Neural crest cell (in vitro differentiated cells): ENCODE measurements at regions not wholly inside any gene's neighbourhood (a gene's known extent, or its start where the extent isn't known, plus 50 kb on each side); places are given as distances from the start of the nearest gene placed in this dataset.

Experiments
- DNase-seq: peaks from one replicate; pipeline ENCODE4 v3.0.0; 2021; ENCODE audit warnings: low read depth, mixed read lengths, low spot score
- H3K27ac Mint-ChIP-seq: one replicate; pipeline ENCODE4 v1.8.0; 2021; ENCODE audit warnings: mild to moderate bottlenecking, mixed read lengths; ENCODE audit not compliant: unreplicated experiment
- H3K27me3 Mint-ChIP-seq: 2 replicates; pipeline ENCODE4 v1.8.0; 2021; ENCODE audit warnings: low read depth, mild to moderate bottlenecking, mixed read lengths
- H3K36me3 Mint-ChIP-seq: 2 replicates; pipeline ENCODE4 v1.8.0; 2021; ENCODE audit warnings: low read depth, mild to moderate bottlenecking, mixed read lengths
- H3K4me1 Mint-ChIP-seq: 2 replicates; pipeline ENCODE4 v1.8.0; 2021; ENCODE audit warnings: mixed read lengths
- H3K4me3 Mint-ChIP-seq: one replicate; pipeline ENCODE4 v1.8.0; 2021; ENCODE audit warnings: mild to moderate bottlenecking, mixed read lengths
- H3K9me3 Mint-ChIP-seq: 2 replicates; pipeline ENCODE4 v1.8.0; 2021; ENCODE audit warnings: mixed read lengths
- CTCF ChIP-seq: fragments of 200-600 bp; sonication (generic); conservative IDR thresholded peaks from 2 replicates; pipeline ENCODE4 v1.5.0; 2021; ENCODE audit warnings: antibody characterized with exemption, mild to moderate bottlenecking

DNA sequence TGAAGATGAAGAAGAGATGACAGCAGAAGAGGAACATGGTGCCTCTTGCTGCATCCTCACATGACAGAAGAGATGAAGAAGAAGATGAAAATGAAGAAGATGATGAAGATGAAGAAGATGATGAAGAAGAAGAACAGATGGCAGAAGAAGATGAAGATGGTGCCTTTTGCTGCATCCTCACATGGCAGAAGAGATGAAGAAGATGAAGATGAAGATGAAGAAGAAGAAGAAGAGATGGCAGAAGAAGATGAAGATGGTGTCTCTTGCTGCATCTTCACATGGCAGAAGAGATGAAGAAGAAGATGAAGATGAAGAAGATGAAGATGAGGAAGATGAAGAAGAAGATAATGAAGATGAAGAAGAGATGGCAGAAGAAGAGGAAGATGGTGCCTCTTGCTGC, 63.7 kb upstream of the HPF1 start:
- no peak overlapping the region for H3K27ac Mint-ChIP-seq
- no peak overlapping the region for H3K4me3 Mint-ChIP-seq
- H3K27me3 Mint-ChIP-seq, result peaks cover 23% of the 10 kb centered on the region
- TF ChIP-seq CTCF, result no peak
- DNase-seq, result no peak
- H3K9me3 Mint-ChIP-seq, result peaks cover 3% of the 10 kb centered on the region
- H3K36me3 Mint-ChIP-seq, result no peaks in the 10 kb centered on the region
- H3K4me1 Mint-ChIP-seq, result no peaks in the 10 kb centered on the region

GRCh38 chr4:169818063-169818679, 60.4 kb upstream of the HPF1 start:
- DNase-seq, result no peak
- H3K9me3 Mint-ChIP-seq, result no peaks in the 10 kb centered on the region
- H3K36me3 Mint-ChIP-seq, result no peaks in the 10 kb centered on the region
- H3K27me3 Mint-ChIP-seq, result peaks cover 33% of the 10 kb centered on the region
- no peak for TF ChIP-seq CTCF
- H3K4me1 Mint-ChIP-seq, result no peaks in the 10 kb centered on the region
- no peak overlapping the region for H3K27ac Mint-ChIP-seq
- H3K4me3 Mint-ChIP-seq, result no peak overlapping the region

- H3K36me3 Mint-ChIP-seq, result no peaks in the 10 kb centered on the region
- no peak for TF ChIP-seq CTCF
- DNase-seq, result no peak
- peaks cover 6% of the 10 kb centered on the region for H3K4me1 Mint-ChIP-seq
- H3K27ac Mint-ChIP-seq, result no peak overlapping the region
- H3K27me3 Mint-ChIP-seq, result peaks cover 42% of the 10 kb centered on the region
- H3K4me3 Mint-ChIP-seq, result no peak overlapping the region
- H3K9me3 Mint-ChIP-seq, result no peaks in the 10 kb centered on the region
Measured at GRCh38 chr4:169815606-169816005, 57.9 kb upstream of the HPF1 start.

GRCh38 chr4:169811476-169811875, 53.7 kb upstream of the HPF1 start:
- TF ChIP-seq CTCF, result no peak
- Mint-ChIP-seq H3K9me3 (no peaks in the 10 kb centered on the region), H3K36me3 (no peaks in the 10 kb centered on the region), H3K27ac (no peak overlapping the region), H3K4me1 (peaks cover 10% of the 10 kb centered on the region), H3K4me3 (no peak overlapping the region), H3K27me3 (peaks cover 44% of the 10 kb centered on the region)
- no peak for DNase-seq

DNA sequence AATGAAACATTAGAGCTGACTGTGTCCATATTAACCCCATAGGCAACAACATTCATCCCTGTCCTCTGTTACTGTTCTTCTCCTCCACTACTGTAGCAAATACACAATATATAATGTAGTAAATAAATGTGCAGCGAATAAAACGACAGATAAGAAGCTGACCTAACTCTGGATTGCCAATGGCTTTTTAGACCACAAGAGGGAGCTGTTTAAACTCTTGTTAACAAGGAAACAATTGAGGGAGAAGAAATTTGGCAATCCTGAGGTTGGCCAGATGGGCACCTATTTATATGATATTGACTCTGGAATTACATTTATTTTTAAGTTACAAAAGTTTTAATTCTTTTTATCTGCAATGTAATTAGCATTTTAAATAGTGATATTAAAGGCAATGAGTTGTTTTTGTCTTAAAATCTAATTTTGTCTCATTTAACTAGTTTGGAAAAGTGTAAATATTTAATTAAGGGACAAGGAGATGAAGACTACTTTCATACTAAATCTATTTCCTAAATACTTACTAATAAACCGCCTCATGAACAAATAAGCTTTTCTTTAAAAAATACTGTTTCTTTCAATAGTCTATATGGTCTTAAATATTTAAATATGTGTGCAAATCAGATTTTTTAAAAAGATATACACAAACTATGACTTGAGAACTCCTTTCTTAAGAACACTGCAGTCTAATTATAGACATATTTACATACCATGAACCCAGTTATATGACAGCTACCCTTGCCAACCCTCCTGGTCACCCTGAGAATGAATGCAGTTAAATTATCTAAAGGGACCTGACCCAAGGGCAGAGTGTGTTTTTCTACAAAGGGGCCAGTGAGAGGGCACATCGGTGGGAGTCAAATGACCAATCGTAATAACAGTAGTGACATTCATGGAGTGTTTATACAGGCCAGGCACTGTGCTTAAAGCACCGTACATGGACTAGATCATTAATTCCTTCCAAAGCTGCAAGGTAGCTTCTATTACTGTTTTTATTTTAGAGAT, 52.9 kb upstream of the HPF1 start:
- DNase-seq, result peak; percentile 45
- Mint-ChIP-seq H3K27me3 (peaks cover 37% of the 10 kb centered on the region), H3K9me3 (no peaks in the 10 kb centered on the region), H3K36me3 (no peaks in the 10 kb centered on the region), H3K4me3 (no peak overlapping the region), H3K27ac (no peak overlapping the region), H3K4me1 (peaks cover 10% of the 10 kb centered on the region)
- TF ChIP-seq CTCF, result peak; percentile 93
